NCI-H1417 (cell line): ENCODE measurements at regions not wholly inside any gene's neighbourhood (a gene's known extent, or its start where the extent isn't known, plus 50 kb on each side); places are given as distances from the start of the nearest gene placed in this dataset.
"Not testable (repeated sequence)": the region's sequence is repeated elsewhere in the genome, so short reads cannot be mapped to it uniquely, and the experiment has no call there.

Source experiments
- DNase-seq, 3 experiments: peaks; one replicate each; lab custom pipeline; 2025; lab: John Stamatoyannopoulos, UW

- DNase-seq, result no peak
Observed at GRCh38 chr7:16266877-16267276, 154.5 kb downstream of the CRPPA start.

GRCh38 chr7:16266470-16266869 lies 154.9 kb downstream of the CRPPA start:
- not testable (repeated sequence) for DNase-seq

DNA sequence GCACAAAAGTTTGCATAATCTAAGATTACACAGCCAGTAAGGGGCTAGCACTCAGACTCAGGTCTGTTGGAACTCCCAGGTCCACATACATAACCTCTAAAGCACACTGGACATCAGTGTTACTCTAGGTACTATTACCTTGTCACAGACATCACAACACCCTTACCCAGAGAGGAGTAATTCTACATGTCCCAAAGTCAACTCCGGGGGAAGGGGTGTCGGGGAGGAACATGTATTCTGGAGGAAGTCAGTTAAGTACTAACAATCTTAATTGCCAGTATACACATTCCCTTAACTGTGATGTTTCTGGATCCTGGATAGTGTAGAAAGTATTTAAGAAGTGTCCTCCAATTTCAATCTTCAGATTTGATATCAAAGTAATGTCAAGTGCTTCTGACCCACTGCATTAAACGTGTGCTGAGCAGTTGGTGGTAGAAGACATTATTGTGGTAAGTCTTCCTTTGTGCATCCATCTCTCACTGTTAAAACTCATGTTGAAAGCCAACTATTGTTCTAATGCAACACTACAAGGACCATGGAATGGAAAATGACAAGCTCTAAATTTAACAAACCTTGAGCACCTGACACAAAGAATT lies 155.4 kb downstream of the CRPPA start:
- DNase-seq, result no peak

DNA sequence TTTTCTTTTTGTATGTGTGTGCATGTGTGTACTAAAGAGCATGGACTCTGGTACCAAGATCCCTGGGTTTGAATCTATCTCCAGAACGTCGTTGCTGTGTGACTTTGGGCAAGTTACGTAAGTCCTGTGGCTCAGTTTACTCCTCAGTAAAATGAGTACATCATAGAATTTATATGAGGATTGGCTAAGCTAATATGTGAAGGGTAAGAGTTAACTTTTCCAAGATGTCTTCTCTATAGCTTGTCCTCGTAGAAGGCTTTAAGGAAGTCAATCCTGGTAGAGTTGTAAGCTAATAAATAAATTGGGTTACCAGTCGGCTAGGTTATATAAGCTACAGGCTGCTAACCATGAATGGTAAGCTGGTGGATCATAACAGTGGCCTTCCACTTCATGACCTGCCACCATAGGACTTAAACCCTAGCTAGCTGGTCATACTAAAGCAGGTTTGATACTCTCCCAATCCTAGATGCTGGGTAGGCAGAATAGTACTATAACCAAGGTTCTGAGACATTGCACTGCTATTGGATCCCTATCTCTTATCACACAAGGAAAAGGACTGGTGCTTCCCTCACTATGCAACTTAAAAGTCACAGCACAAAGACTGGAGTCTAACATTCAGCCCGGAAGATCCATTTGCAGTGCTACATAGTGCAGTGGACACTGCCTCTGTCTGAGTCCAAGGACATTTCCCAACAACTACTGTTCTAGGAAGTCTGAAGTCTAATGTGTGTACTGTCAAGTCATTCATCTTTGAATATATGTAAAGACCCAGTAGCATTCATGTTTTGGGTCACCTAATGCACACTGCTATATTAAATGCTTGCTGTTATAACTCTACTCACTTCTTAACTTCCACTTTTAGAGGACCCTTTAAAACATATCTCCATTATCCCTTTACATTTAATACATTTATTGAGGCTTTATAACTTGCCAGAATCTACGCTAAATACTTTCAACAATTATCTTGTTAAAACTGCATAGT lies 156.2 kb downstream of the CRPPA start:
- DNase-seq, result no peak

GRCh38 chr7:16264036-16264819 lies 157.1 kb downstream of the CRPPA start:
- no peak for DNase-seq

GRCh38 chr7:16263377-16263776 lies 158.0 kb downstream of the CRPPA start:
- DNase-seq, result not testable (repeated sequence)

- no peak for DNase-seq
Observed at GRCh38 chr7:16261654-16262053, 159.7 kb downstream of the CRPPA start.

- no peak for DNase-seq
Observed at GRCh38 chr7:16261100-16261499, 160.2 kb downstream of the CRPPA start.

GRCh38 chr7:16260236-16260728 lies 161.1 kb downstream of the CRPPA start:
- DNase-seq, result no peak

- not testable (repeated sequence) for DNase-seq
Observed at GRCh38 chr7:16256419-16256818, 164.9 kb downstream of the CRPPA start.

- DNase-seq, result not testable (repeated sequence)
Observed at GRCh38 chr7:16255952-16256351, 165.4 kb downstream of the CRPPA start.

GRCh38 chr7:16250655-16251054 lies 170.7 kb downstream of the CRPPA start:
- DNase-seq, result not testable (repeated sequence)

DNA sequence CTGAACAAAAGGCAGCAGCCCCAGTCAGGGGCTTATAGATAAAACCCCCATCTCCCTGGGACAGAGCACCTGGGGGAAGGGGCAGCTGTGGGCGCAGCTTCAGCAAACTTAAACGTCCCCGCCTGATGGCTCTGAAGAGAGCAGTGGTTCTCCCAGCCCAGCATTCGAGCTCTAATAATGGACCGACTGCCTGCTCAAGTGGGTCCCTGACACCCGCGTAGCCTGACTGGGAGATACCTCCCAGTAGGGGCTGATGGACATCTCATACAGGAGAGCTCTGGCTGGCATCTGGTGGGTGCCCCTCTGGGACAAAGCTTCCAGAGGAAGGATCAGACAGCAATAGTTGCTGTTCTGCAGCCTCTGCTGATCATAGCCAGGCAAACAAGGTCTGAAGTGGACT lies 172.1 kb downstream of the CRPPA start:
- not testable (repeated sequence) for DNase-seq

GRCh38 chr7:16248556-16248955 lies 172.8 kb downstream of the CRPPA start:
- DNase-seq, result not testable (repeated sequence)

DNA sequence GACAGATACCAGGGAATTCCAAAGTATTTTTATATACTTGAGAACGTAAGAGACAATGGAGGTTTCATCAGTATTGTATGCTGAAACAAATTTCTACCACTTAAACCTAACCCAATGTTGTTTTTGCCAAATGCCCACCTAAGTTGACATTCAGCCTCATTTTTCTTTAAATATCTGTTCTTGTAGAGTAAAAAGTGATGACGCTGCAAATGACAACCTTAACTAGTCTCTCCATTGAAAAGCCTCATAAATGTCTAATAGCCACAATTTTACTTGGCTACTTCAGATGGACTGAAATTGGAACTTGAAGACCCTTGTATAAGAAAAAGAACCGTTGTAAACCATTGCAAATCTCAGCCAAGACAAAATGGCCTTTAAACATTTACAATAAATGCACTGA lies 176.9 kb downstream of the CRPPA start:
- DNase-seq, result no peak

- no peak for DNase-seq
Observed at GRCh38 chr7:16242920-16243319, 178.4 kb downstream of the CRPPA start.

DNA sequence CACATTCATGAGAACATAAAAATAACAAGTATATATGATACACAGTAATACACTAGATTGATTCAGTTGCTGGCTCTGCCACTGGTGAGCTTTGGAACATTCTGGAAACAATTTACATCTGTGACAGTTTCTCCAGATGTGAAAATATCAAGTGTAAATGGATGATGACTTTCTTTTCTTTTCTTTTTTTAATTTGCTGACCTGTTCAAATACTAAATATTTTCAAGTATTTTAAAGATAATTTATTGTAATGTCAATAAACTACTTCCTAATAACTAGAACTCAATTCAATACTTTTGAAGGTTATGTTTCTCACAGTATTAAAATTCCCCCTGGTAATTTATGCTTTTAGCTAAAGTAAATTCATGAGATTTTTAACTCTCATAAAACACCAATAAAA lies 180.3 kb downstream of the CRPPA start:
- DNase-seq, result no peak

DNA sequence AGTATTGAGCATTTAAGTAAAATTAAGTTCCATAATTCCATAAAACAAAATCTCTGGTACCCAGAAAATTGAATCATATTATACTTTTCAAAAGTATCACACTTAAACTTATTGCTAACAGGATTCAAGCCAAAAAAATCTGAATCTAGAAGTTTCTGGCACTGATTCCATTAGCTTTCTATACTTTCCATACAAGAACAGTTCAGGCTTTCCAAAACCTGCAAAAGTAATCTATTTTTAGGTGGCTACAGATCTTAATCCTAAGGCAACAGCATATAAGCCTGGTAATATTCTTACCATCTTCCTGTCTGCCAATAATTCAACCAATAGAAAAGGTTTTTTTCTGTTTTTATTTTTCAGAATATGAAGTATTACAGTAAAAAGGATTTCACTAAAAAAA lies 185.0 kb downstream of the CRPPA start:
- DNase-seq, result no peak

DNA sequence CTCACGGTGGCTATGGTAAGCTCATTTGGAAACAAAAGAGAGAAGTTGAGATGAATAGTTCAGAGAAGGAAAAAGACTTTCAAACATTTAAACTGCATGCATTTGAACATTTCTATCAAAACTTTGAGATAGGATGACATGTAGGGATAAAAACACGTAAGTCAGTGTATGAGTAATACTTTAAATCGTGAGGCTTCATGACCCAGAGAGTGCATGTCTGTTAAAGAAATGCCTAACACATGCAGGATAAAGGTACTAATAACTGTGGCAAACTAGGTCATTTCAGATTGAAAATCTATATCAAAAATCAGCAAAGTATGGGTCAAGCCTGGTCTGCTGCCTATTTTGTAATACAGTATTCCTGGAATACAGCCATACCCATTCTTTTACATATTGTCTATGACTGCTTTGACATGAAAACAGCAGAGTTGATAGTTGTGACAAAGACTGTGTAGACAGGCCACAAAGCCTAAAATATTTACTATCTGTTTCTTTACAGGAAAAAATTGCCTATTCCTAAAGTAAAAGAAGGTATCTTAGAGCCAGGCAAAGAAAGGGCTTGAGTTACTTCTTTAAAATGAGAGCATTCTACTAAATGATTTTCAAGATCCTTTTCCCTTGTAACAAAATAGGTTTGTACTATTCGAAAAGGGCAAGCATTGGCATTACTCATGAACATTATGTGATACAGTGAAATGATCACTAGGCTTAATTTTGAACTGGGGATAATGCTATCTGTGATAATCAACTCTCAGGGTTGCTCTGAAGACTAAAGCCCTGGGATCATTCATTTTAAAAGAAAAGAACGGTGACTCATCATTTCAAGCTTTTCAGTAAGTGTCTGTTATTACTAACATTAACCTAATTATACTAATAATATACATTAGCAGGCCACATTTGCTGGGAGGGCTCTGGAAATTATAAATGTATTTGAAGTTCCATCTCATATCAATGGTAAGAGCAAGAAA lies 185.9 kb downstream of the CRPPA start:
- peak in 1 of 3 experiments; percentile 27 for DNase-seq

DNA sequence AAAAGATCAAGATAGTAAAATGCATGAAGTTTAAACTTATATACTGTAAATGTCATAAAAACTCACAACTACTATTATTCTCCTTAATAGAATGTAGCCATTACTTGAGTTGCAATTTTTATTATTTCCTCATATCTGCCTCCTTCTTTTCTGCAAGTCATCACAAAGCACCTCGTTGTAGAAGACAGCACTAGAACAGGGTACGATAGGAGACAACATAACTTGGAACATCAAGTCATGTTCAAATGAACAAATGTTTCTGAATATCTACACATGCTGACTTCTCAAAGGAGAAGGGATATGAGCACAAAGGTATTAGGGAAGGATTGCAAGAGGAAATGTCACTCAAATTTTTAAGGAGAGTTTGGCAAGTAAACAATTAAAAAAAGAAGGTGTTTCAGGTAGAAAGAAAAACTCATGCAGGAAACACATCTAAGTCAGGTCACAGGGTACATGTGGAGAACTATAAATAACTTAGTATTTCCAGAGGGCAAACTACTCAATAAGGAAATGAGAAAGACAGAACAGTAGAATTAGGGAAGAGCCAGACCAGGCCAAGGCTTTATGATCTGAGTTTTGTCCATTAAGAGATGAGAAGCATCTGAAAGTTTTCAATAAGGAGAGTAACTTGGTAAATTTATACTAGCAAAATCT lies 186.7 kb downstream of the CRPPA start:
- DNase-seq, result no peak

DNA sequence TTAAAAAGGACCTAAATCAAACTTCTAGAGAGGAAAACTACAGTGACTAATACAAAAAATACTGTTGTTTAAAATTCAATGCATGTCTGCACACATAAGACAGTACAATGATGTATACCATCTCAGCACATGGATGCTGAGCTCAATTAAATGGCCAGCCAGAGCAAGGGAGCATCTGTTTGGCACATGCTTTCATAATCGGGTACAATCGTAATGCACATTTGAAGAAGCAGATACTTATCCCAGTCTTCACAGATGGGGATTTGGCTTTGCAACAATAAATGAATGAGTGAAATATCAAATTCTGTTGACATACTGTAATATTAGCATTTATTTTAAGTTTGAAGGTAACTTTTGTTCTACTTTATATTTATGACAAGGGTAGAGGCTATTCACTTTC lies 187.8 kb downstream of the CRPPA start:
- DNase-seq, result no peak
